ENCODE measurements at regions not wholly inside any gene's neighbourhood (a gene's known extent, or its start where the extent isn't known, plus 50 kb on each side); places are given as distances from the start of the nearest gene placed in this dataset.

DNA sequence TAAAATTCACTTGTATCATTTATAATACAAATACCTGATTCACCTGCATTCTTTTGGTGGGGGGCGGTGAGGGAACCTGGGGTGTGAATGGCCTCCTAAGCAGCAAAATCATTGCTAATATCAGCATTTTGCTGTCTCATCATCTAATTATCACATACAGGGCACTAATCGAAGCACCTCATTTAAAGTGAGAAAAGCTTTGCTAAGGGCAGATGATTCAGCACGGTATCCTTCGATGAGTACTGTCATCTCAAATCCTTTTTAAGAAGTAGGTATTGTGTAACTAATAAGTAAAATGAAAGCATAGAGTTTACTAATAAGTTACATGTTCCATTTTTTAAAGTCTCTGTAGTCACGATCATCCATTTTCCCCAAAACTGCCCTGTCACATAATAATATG is 278.1 kb upstream of the SOX5 start:
- TF ChIP-seq ZNF384 (IDR thresholded peaks at IDR 0.05) (no peak), FOXA1 (IDR thresholded peaks at IDR 0.05) (no peak)
